IPS-NIHi7 (cell line): ENCODE measurements at regions not wholly inside any gene's neighbourhood (a gene's known extent, or its start where the extent isn't known, plus 50 kb on each side); places are given as distances from the start of the nearest gene placed in this dataset.
A peak's percentile ranks its signal among the peaks of the same experiment; 100 is the strongest.

Experiments used
- DNase-seq: peaks from one replicate; pipeline ENCODE4 v3.0.0; 2012; ENCODE audit warnings: mixed read lengths; ENCODE audit errors: extremely low spot score

DNA sequence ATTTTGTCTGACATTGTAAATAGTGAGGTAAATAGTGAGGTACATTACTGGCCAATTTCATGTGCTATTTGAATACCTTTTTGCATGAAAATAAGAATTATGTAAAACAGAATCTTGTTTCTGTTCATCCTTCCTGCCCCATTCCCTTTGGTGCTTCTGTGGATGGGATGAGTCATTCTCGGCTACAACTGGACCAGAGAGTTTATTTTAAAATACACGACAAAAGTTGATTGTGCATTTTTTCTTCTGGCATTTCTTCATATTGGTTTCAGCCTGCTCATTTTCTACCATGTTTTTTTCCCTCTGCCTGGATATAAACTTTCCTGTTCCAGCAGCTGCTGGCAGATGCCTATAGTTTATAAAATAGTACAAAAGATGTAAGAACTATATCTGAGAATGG, 107.5 kb downstream of the CYSLTR2 start:
- DNase-seq: no peak

DNA sequence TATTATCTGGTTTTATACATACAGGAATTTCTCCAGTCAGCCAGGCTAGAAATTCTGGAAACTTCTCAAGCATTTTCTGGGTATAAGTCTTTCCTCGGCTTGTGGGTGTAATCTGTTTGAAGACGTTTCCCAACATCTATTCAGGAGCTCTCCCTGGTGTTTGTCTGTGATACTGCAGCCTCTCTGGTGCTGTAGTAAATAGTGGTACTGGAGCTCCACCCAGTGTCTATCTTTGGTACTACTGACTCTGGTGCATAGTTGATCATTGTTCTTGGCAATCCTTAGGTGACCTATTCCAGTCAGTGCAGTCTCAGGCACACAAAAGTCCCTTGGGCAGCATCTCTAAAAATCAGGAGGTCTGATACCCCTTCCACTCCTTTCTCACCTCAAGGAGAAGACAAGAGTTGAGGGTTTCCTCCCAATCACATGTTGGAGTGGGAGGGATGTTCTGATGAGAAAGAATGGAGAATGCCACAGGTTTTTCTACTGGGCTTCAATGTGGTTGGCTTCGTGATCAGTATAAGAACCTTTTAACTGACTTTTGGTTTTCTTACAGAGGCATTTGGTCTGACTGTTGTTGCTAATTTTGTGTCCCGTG, 115.5 kb downstream of the CYSLTR2 start:
- DNase-seq: peak; percentile 78

DNA sequence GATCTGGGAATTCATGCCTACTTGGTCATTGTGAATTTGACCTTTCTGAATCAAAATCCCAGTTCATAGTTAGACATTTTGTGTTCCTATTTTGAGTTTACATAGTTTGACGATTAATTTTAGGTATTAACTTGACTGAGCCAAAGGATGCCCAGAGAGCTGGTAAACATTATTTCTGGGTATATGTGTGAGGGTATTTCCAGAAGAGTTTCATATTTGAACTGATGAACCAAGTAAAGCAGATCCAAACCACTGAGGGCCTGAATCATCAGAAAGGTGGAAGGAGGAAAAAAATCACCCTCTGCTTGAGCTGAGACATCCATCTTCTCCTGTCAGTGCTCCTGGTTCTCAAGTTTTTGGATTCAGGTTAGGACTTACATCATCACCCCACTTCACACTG, 116.6 kb downstream of the CYSLTR2 start:
- DNase-seq: no peak

DNA sequence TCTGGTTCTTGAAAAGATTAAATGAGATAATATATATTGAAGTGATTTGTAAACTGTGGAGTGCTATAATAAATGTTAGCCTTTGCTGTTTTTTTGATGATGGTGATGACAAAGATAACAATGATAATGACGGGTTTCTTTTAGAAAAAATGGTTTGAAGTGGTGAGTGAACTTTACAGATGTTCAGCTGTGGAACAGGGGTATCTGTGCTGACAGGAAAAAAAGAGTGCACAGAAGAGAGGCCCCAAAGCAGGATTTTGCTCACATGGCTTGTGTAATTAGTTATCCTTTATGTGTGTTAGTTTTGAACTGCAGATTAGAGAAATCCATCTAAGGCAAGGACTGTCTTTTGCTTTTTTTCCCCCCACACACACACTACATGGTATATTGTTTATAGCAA, 119.2 kb downstream of the CYSLTR2 start:
- no peak for DNase-seq

DNA sequence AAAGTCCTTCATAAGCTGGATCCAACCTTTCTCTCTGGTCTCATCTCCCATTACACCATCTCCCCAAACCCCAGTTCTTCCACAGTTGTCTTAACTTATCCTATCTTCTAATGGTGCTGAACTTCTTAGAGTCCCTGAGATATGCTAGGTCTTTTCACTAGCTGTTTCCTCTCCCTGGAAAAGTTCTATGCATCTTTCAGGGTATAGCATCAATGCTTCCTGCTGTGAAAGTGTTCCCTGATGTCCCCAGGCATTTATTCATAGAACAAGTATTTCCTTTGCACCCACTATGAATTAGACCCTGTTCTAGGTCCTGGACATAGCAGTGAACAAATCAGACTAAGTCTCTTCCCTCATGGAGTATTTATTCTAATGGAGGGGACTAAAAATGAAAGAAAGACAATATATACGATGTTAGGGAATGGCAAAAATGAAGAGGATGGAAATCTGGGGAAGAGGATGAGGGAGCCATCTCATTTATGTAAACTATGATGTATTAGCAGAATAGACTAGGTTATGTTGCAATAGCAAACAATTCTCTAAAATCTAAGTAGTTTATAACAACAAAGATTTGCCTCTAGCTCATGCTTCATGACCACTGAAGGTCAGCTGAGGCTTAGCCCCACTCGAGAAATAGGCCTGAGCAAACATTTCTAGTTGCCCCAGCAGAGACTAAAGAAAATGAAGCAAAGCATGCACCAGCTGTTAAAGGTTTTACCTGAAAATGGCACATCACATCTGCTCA, 120.0 kb downstream of the CYSLTR2 start:
- no peak for DNase-seq

DNA sequence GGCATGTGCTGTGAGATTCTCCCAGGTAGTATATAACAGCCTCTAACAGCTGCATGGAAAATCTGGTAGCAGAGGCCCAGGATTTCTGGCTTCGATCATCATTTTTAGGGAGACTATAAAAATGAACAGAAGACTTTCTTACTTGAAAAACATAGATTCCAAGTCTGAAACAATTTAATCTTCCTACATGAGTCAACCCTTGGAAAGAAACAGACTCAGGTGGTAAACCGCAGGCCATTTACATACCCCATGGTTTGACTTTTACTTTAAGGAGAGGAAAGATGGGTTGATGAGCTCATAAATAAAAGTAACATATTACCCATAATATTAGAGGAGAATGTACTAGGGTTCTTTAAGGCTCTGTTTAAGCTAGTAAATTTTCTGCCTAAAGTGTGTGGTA, 121.6 kb downstream of the CYSLTR2 start:
- DNase-seq: no peak

DNA sequence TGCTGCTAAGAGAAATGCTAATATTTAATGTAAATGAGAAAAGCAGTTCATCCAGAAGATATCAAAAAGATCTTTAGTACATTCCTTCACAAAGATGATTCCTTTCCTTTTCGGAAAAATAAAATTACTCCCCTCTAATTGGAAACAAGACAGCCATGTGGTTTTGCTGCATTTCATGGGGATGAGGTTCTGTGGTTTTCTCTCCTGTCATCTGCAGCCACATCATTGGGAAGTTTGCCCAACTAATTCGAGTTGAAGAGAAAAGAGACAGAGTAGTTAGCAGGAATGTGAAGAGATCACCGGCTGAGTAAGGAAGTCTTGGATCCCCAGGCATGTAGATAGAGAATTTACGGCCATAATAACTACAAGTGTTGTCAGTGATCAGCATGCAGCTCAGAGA, 122.1 kb downstream of the CYSLTR2 start:
- no peak for DNase-seq

DNA sequence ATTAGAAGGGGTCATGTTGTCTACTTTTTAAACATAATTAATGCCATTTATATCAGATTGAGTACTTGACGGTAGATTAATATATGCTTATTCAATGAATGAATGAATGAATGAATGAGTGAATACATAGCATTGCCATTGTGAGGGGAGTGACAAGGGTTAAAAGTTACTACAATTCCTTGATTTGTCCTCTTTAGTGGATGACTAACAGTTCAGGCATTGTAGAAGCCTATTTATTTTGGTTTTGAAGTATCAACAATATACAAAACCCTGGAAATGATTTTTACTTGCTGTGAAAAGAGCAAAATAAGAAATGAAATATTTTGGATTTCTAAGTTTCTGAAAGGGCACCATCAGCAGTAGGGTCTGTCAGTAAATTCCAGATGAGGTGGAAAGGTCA, 122.7 kb downstream of the CYSLTR2 start:
- no peak for DNase-seq

DNA sequence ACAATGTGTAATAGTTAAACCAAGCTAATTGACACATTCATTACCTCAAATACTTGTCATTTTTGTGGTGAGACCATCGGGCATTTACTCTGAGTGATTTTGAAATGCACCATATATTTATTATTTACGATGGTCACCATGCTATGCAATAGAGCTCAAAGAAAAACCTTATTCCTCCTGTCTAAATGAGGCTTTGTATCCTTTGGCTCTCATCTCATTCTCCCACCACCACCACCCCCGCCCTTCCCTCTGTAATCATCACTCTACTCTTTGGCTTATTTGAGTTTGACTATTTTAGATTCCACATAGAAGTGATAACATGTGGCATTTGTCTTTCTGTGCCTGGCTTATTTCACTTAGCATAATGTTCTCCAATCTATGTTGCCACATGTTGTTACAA, 124.9 kb downstream of the CYSLTR2 start:
- DNase-seq: no peak

DNA sequence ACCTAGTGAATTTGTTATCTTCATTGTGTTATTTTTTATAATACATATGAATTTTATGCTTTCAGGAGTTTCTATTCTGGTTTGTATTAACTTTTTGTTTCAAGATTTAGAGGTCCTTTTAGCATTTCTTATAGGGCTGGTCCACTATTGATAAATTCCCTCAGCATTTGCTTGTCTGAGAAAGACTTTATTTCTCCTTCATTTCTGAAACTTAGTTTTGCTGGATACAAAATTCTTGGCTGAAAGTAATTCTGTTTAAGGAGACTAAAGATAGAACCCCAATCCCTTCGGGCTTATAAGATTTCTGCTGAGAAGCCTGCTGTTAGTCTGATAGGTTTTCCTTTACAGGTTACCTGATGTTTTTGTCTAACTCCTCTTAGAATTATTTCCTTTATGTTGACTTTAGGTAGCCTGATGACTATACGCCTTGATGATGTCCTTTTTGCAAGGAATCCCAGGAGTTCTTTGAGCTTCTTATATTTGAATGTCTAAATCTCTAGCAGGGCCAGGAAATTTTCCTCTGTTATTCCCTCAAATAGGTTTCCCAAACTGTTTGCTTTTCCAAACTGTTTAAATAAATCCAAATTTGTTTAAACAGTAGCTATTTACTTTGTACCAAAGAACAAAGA, 127.1 kb downstream of the CYSLTR2 start:
- no peak for DNase-seq

DNA sequence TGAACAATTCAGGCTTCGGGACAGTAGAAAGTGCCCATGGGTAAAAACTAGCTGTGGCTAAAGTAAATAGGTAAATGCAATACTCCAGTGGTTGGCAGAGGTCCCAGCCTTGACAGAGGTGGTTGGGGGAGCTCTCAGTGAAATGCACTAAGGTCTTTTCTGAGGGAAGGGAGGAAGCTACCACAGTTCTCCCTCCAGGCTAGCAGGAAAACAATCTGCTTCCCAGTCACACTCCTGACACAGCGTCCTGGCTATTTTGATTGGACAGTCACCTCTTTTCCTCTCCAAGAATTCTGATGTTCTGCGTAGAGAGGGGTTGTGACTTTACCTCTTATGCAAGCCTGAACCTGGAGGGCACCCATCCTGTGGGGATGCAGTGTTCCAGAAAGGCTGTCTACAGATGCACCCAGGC, 128.7 kb downstream of the CYSLTR2 start:
- DNase-seq: no peak

DNA sequence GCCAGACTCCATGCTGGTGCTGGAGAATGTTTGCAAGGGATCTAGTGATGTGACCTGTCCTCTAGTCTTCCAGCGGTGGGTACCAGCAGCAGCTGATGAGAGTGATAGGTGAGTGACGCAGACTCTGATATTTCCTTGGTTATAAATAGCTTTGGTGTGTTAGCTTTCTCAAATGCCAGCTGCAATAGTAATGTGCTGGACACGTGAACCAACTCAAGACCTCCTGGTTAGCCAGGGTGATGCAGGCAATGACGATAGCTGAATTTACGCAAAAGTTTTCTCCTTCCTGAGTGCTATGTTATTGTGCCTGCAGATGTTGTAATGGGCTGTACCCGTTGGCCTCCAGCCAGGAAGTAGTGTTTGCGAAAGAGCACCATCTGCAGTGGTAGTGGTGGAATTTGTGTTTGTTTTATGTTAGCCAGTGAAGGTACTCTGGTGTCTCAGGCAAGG, 129.5 kb downstream of the CYSLTR2 start:
- DNase-seq: no peak

DNA sequence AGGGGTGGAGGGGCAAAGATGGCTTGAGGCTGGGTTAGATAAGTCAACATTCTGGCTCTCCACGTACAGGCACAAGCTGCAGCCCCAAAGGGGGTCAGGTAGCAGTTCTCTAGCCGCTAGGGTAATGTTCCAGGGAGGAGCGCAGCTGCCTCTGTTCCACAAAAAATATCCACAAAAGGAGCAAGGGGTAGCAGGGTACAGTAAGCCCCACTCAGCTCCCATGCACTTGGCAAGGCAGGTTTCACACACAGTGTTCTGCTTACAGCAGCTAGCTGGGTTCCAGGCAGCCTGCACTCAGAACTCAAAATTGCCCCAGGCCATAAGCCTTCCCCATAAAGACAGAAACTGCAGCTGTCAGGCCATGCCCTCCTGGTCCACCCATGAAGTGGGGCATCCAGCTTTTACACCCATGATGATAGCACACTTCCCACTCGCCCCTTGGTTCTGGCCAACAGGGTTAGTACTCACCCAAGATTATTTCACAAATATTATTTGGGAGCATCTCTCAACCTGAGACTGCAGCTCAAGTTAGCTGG, 130.0 kb downstream of the CYSLTR2 start:
- no peak for DNase-seq

DNA sequence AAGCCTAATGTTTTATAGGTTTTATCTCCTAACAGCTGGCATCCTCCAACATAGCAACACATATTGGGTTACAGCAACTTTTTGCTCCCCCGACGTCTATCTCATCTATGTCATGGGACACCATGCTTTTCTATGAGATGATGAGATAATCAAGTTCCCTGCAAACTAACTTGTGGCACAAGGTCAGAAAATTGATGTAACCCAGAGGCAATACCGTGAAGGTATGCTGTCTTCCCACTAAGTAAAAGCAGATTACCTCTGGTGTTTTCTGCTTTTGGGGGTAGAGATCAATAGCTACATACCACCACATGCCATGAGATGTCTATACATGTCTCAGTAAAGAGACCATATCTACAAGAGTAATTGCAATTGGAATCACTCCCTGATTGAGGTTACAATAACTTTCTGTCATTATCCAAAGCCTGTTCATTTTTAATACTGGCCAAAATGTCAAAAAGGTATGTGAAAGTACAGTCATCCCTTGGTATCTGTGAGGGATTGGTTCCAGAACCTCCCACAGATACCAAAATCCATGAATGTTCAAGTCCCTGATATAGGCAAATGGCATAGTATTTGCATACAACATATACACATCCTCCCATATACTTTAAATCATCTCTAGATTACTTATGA, 131.3 kb downstream of the CYSLTR2 start:
- DNase-seq: no peak

DNA sequence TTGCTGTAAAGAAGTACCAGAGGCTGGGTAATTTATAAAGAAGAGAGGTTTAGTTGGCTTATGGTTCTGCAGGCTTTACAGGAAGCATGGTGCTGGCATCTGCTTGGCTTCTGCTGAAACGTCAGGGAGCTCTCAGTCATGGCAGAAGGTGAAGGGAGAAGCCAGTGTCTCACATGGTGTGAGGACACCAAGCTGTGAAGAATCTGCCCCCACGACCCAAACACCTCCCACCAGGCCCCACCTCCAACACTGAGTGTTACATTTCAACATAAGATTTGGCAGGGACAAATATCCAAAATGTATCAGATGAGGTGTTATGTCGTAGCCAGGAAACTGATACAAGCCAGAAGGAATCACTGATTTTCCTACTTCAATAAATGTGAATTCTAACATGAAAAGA, 136.5 kb downstream of the CYSLTR2 start:
- DNase-seq: no peak

DNA sequence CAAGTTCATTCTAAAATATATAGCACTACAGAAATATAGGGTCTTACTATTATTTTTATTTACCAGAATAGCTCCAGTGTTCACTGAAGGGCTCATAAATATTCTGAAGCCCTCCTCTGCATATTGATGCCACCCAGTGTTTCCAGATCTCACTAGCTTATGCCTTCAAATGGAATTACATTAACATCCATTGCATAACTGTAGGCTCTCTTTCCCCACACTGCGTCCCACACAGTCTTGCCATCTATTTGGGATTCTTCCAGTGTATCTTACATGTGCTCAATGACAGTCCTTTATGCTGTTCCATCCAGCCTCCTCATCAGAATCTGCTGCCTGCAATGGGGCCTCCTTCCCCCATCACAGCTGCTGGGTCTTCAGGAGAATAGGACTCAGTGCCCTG, 137.2 kb downstream of the CYSLTR2 start:
- no peak for DNase-seq

DNA sequence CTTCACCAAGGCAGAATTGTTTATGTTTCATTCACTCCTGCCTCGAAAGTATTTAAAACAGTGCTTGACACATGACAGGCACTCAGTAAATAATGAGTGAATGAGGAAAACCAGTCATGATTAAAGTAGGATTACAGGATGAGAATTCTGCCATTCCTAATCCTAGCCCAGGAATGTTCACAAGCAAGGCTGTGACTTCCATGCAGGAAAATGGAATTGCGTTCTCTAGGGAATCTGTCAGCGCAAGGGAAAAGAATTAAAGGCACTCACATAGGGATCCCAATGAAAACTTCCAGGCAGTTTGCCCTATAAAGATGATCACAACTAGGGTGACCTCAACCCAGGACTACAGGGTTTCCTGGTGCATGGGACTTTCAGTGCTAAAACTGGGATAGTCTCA, 143.4 kb downstream of the CYSLTR2 start:
- DNase-seq: no peak

DNA sequence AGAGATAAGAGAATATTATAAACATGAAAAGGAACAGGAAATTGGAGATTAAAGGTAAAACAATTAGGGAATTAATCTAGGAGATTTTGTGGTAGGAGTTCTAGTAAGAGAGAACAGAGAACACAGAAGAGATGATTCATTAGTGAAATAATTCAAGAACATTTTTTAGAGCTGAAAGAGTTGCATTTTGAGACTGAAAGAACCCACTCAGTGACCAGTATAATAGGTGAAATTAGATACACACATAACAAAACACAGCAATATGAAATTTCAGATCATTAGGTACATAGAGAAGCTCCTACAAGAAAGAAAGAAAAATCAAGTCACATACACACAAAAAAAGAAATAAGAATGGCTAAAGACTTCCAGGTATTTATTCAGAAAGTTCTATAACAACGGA, 144.0 kb downstream of the CYSLTR2 start:
- DNase-seq: no peak

DNA sequence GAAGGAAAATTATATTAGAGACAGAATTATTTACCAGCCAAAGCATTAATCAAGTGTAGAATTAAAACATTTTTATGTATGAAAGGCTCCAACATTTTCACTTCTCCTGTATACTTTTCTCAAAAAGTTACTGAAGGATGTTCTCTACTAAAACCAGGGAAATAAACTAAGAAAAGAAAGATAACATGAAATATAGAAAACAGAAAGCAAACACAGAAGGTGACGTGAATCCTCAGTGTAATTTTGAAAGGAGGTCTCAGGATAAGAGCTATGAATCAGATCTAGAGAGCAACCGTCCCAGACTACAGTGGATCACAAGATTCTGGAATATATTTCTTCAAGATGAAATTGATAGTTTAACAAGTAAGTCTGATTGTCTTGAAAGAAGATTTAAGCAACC, 144.5 kb downstream of the CYSLTR2 start:
- no peak for DNase-seq

DNA sequence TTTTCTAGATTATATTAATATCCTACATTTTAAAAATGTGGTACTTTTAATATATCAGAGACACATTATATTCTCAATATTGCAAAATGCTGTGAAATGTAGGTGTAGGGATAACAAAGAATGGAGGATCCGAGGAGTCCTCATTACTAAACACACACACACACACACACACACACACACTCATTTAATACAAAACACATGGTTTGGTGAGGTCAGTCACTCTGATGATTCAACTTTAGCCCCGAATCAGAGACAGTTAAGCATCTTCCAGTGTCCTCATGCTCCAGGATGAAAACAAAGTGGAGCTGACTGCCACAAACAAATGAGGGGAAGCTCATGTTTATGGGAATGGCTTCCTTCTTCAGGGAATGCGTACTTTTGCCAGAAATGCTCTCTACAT, 147.5 kb downstream of the CYSLTR2 start:
- no peak for DNase-seq

DNA sequence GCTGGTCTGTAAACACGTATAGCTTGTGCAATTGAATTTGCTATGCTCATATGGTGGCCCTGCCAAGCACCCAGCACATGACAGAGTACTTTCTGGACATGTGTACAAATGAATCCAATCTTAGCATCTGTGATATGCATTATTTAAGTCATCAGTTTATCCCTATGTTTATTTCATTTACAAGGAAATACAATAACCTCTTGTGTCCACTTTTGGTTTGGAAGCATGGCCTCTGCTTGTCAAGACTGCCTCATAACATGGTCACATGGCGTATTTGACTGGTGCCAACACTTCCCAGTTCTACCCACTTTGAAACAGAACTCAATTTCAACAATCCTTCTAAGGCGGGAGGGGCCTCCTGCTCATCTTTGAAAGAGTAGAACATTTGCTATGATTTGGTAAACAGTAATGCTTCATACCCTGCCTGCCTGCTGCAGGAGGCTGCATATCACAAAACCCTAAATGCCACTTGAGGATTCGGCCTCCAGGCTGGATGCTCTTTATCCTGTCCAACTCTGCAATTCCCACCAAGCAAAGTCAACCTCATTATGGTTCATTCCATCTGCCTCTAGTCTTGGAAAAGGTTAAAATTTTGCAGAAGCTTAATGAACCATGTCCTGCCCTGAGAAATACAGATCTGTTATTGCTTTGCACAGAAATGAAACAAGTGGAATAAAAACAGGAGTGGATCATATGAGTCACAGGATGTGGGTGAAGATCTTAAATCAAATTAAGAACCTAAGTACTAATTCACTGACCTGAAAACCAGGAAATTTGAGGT, 151.3 kb downstream of the CYSLTR2 start:
- DNase-seq: no peak

DNA sequence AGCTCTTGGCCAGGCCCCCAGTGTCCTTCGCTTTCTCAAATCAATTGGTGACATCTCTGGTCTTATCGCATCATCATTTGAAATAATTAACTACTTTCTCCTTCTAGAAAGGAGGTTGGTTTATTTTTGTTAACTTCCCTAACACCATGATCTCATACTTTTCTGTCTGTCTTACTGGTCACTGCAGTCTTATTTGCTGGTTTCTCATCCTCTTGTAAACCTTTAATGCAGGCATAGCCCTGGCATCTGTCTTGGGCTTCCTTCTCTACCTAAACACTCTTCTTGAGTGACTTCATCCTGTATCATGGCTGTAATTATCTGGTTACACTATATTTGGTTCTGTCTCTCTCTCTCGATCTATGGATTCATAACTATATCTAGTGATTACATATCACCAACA, 152.8 kb downstream of the CYSLTR2 start:
- DNase-seq: no peak
